Activated CD4-positive, alpha-beta memory T cell treated with anti-CD3 and anti-CD28 coated beads, Interleukin-2, amount 10 ng/mL, durations not matched to agents 7 days and 5 days (primary cell): ENCODE measurements at regions not wholly inside any gene's neighbourhood (a gene's known extent, or its start where the extent isn't known, plus 50 kb on each side); places are given as distances from the start of the nearest gene placed in this dataset.
"Not testable (repeated sequence)": the region's sequence is repeated elsewhere in the genome, so short reads cannot be mapped to it uniquely, and the experiment has no call there.

Source experiments
- CTCF ChIA-PET: fragments of 350-600 bp; sonication (Branson Sonifier 250); formaldehyde crosslinking; loops from one replicate; lab custom pipeline; 2021; ENCODE audit warnings: antibody characterized with exemption, inconsistent platforms; lab: Charles Lee
- POLR2A ChIA-PET: fragments of 350-600 bp; sonication (Branson Sonifier 250); formaldehyde crosslinking; loops from one replicate; lab custom pipeline; 2021; ENCODE audit warnings: antibody characterized with exemption; lab: Charles Lee
- DNase-seq: peaks from one replicate; pipeline ENCODE4 v3.0.0-alpha.2; 2020
- H3K27ac Mint-ChIP-seq: one replicate; pipeline ENCODE4 v1.8.0; 2021; ENCODE audit warnings: mild to moderate bottlenecking, mixed read lengths
- H3K27me3 Mint-ChIP-seq: one replicate; pipeline ENCODE4 v1.8.0; 2021; ENCODE audit warnings: mixed read lengths
- H3K36me3 Mint-ChIP-seq: one replicate; pipeline ENCODE4 v1.8.0; 2021; ENCODE audit warnings: low read depth, mixed read lengths
- H3K4me1 Mint-ChIP-seq: one replicate; pipeline ENCODE4 v1.8.0; 2021; ENCODE audit warnings: mixed read lengths
- H3K4me3 Mint-ChIP-seq: one replicate; pipeline ENCODE4 v1.8.0; 2021; ENCODE audit warnings: mild to moderate bottlenecking, mixed read lengths
- H3K9me3 Mint-ChIP-seq: one replicate; pipeline ENCODE4 v1.8.0; 2021; ENCODE audit warnings: mixed read lengths

DNA sequence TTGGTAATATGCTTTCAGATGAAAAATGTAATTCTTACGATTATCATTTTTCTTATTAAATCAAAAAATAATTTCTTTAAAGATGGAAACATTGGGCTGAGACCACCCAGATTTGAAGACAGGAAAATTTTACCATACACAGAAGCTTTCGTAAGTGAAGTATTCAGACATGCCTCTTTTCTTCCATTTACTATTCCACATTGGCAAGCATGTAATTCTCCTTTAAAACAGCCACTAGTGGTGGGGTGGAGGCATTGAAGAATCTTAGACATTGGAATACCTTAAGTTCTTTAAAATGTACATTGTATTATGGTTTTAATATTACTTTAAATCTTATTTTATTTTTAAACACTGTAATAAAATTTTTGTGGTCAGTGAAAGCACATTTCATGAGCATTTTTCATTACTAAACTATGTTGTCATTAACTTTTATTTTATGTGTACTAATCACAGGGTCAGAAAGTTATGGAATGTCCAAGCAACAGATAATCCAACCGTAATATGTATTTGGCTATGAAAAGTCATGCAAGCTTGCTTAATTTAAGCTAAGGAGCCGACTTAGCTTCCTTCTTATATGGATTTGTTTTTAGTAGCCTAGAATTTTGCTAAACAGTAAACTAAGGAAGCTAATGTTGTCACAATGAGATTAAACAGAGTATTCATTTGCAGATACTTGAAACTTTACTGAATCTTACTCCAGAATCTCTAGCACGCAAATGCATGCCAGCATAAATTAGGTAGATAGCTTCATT, 97.4 kb upstream of the ALDH1A1 start:
- H3K9me3 Mint-ChIP-seq: no peaks in the 10 kb centered on the region
- no peak overlapping the region for H3K27ac Mint-ChIP-seq
- no peaks in the 10 kb centered on the region for H3K4me1 Mint-ChIP-seq
- H3K36me3 Mint-ChIP-seq: no peaks in the 10 kb centered on the region
- no peak overlapping the region for H3K4me3 Mint-ChIP-seq
- CTCF ChIA-PET: interaction anchor here (0.9 kb wide), 1 partner anchor 57 kb away, joined by 3 read pairs; no protein-coding TSS in a partner anchor
- no peak for DNase-seq
- POLR2A ChIA-PET: no interaction called here
- H3K27me3 Mint-ChIP-seq: peaks cover 13% of the 10 kb centered on the region

- ChIA-PET POLR2A (no interaction called here), CTCF (no interaction called here)
- H3K4me3 Mint-ChIP-seq: no peak overlapping the region
- H3K9me3 Mint-ChIP-seq: no peaks in the 10 kb centered on the region
- no peaks in the 10 kb centered on the region for H3K4me1 Mint-ChIP-seq
- no peaks in the 10 kb centered on the region for H3K36me3 Mint-ChIP-seq
- no peak overlapping the region for H3K27ac Mint-ChIP-seq
- DNase-seq: no peak
- H3K27me3 Mint-ChIP-seq: peaks cover 14% of the 10 kb centered on the region
Measured at GRCh38 chr9:73049280-73049679, 96.4 kb upstream of the ALDH1A1 start.

DNA sequence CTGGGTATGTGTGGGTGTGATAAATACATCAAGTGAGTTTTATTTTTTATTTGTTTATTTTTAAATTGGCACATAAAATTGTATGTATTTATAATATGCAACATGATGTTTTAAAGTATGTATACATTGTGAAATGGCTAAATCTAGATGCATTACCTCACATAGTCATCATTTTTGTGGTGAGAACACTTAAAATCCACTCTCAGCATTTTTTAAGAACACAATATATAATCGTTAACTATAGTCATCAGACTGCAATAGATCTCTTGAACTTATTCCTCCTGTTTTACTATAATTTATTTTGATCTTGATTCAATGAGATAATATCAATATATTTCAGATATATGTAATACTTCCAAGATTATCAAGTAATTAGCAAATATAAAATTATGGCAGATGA, 93.9 kb upstream of the ALDH1A1 start:
- no peaks in the 10 kb centered on the region for H3K9me3 Mint-ChIP-seq
- H3K4me1 Mint-ChIP-seq: no peaks in the 10 kb centered on the region
- peaks cover 14% of the 10 kb centered on the region for H3K27me3 Mint-ChIP-seq
- no peak overlapping the region for H3K27ac Mint-ChIP-seq
- no peak overlapping the region for H3K4me3 Mint-ChIP-seq
- DNase-seq: no peak
- H3K36me3 Mint-ChIP-seq: no peaks in the 10 kb centered on the region
- ChIA-PET CTCF (no interaction called here), POLR2A (no interaction called here)

DNA sequence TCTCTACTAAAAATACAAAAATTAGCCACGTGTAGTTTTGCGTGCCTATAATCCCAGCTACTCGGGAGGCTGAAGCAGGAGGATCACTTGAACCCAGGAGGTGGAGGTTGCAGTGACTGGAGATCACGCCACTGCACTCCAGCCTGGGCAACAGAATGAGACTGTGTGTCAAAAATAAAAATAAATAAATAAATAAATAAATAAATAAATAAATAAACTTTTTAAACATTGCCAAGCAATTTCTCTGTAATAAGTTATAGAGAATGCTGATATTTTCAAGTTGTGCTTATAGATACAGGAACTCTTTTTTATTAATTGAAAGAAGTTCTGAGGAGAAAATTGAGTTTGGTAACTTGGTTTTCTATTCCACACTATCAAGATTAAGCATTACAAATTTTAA, 91.9 kb upstream of the ALDH1A1 start:
- H3K9me3 Mint-ChIP-seq, H3K4me3 Mint-ChIP-seq, H3K36me3 Mint-ChIP-seq, CTCF ChIA-PET, POLR2A ChIA-PET, H3K4me1 Mint-ChIP-seq, H3K27ac Mint-ChIP-seq, DNase-seq: not testable (repeated sequence)
- peaks cover 14% of the 10 kb centered on the region for H3K27me3 Mint-ChIP-seq

DNA sequence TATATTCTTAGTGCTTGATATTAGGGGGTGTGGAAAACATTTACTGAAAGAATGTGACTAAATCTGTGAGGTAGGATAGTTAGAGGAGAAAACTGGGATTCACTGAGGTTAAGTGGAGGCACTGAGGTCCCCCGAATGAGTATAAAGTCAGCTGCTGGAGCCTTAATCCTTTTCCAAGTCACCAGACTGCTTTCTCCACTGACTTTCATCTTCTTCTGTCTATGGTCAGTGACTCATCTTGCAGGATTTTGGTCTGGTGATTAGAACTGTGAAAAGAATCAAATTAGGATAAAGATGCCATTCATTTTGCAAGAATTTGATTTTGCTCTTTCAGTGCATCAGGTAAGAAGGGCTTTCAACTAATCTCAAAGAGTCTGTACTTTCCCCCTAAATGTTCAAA, 89.3 kb upstream of the ALDH1A1 start:
- ChIA-PET CTCF (interaction anchor here (0.9 kb wide), 1 partner anchor 39 kb away, joined by 6 read pairs; no protein-coding TSS in a partner anchor), POLR2A (no interaction called here)
- Mint-ChIP-seq H3K4me3 (no peak overlapping the region), H3K27me3 (peaks cover 24% of the 10 kb centered on the region), H3K4me1 (no peaks in the 10 kb centered on the region), H3K9me3 (no peaks in the 10 kb centered on the region), H3K27ac (no peak overlapping the region), H3K36me3 (no peaks in the 10 kb centered on the region)
- DNase-seq: no peak

GRCh38 chr9:73039271-73040263, 86.7 kb upstream of the ALDH1A1 start:
- Mint-ChIP-seq H3K27ac (no peak overlapping the region), H3K4me3 (no peak overlapping the region), H3K27me3 (peaks cover 28% of the 10 kb centered on the region), H3K4me1 (no peaks in the 10 kb centered on the region), H3K36me3 (no peaks in the 10 kb centered on the region), H3K9me3 (no peaks in the 10 kb centered on the region)
- no peak for DNase-seq
- CTCF ChIA-PET: interaction anchor here (1.1 kb wide), 1 partner anchor 160 kb away, joined by 3 read pairs; no protein-coding TSS in a partner anchor
- POLR2A ChIA-PET: no interaction called here

DNA sequence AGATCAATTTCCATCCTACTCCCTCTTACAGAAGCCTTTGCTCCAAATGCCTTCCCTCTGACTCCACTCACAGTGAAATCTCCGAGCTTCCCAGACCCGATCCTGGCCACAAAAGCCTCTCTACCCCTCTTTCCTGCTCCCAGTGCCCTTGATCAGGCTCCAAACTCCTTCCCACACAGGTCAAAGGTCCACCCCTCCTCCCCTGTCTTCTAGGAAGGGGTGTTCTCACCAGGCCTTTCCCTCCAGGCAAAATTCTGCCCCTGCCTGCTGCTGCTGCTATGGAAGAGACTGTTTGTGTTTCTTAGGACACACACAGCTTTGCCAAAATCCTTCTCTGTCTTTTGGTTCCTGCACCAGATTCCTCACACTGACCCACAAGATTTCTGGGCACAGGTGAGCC, 85.8 kb upstream of the ALDH1A1 start:
- H3K27ac Mint-ChIP-seq: no peak overlapping the region

GRCh38 chr9:73038089-73038509, 85.2 kb upstream of the ALDH1A1 start:
- Mint-ChIP-seq H3K4me3 (no peak overlapping the region), H3K4me1 (no peaks in the 10 kb centered on the region), H3K27ac (no peak overlapping the region), H3K36me3 (no peaks in the 10 kb centered on the region), H3K27me3 (peaks cover 26% of the 10 kb centered on the region), H3K9me3 (no peaks in the 10 kb centered on the region)
- DNase-seq: no peak
- CTCF ChIA-PET: interaction anchor here (1.8 kb wide), 1 partner anchor 16 kb away, joined by 10 read pairs; no protein-coding TSS in a partner anchor
- POLR2A ChIA-PET: no interaction called here

More for the DNA sequence above, 85.8 kb upstream of the ALDH1A1 start:
- CTCF ChIA-PET: no interaction called here
- Mint-ChIP-seq H3K4me3 (no peak overlapping the region), H3K4me1 (no peaks in the 10 kb centered on the region), H3K36me3 (no peaks in the 10 kb centered on the region), H3K9me3 (no peaks in the 10 kb centered on the region), H3K27me3 (peaks cover 25% of the 10 kb centered on the region)
- POLR2A ChIA-PET: no interaction called here
- DNase-seq: no peak

- ChIA-PET CTCF (interaction anchor here (1.8 kb wide), 1 partner anchor 15 kb away, joined by 10 read pairs; no protein-coding TSS in a partner anchor), POLR2A (no interaction called here)
- Mint-ChIP-seq H3K4me3 (no peak overlapping the region), H3K27ac (no peak overlapping the region), H3K9me3 (no peaks in the 10 kb centered on the region), H3K36me3 (no peaks in the 10 kb centered on the region), H3K27me3 (peaks cover 24% of the 10 kb centered on the region), H3K4me1 (no peaks in the 10 kb centered on the region)
- DNase-seq: no peak
Measured at GRCh38 chr9:73037613-73038012, 84.8 kb upstream of the ALDH1A1 start.

- Mint-ChIP-seq H3K36me3 (no peaks in the 10 kb centered on the region), H3K27me3 (peaks cover 27% of the 10 kb centered on the region), H3K4me3 (no peak overlapping the region), H3K4me1 (no peaks in the 10 kb centered on the region), H3K9me3 (no peaks in the 10 kb centered on the region), H3K27ac (no peak overlapping the region)
- POLR2A ChIA-PET: no interaction called here
- no peak for DNase-seq
- CTCF ChIA-PET: no interaction called here
Measured at GRCh38 chr9:73034962-73035361, 82.1 kb upstream of the ALDH1A1 start.

DNA sequence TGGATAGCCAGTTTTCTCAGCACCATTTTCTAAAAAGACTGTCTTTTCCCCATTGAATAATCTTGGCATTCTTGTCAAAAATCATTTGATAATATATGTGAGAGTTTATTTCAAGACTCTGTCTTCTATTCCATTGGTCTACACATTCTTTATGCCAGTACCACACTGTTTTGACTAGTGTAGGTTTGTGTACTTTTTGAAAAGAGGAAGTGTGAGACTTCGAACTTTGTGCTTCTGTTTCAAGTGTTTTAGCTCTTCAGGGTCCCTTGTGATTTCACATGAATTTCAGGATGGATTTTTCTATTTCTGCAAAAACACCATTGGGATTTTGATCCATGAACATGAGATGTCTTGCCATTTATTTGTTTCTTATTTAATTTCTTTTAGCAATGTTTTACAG, 78.5 kb upstream of the ALDH1A1 start:
- Mint-ChIP-seq H3K4me3 (no peak overlapping the region), H3K27ac (no peak overlapping the region), H3K36me3 (no peaks in the 10 kb centered on the region), H3K9me3 (no peaks in the 10 kb centered on the region), H3K4me1 (no peaks in the 10 kb centered on the region), H3K27me3 (peaks cover 16% of the 10 kb centered on the region)
- no peak for DNase-seq
- POLR2A ChIA-PET: no interaction called here
- CTCF ChIA-PET: interaction anchor here (1.2 kb wide), 1 partner anchor 9 kb away, joined by 4 read pairs; no protein-coding TSS in a partner anchor

DNA sequence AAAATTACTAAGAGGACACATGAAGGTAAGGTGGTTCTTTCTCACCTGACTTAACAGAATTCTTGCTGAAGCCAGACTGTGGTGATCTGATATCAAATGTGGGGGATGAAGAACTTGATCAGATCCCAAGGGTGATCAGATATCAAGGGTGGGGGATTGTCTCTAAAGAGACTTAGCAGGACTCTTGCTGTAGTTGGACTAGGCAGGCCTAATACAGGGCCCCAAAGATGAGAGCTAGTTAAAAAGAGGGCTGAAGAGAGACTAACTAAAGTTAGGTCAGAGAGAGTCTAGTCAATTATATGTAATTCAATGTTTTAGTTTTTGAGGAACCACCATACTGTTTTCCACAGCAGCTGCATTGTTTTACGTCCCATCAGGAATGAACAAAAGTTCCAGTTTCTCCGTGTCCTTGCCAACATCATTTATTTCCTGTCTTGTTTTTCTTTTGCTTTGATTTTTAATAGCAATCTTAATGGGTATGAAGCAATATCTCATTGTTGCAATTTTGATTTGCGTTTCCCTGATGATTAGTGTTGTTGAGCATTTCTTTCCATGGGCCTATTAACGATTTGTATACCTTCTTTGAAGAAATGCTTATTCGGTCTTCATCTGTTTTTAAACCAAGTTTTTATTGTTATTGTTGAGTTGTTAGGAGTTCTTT, 77.6 kb upstream of the ALDH1A1 start:
- H3K27me3 Mint-ChIP-seq: peaks cover 13% of the 10 kb centered on the region
- POLR2A ChIA-PET: no interaction called here
- no peaks in the 10 kb centered on the region for H3K9me3 Mint-ChIP-seq
- CTCF ChIA-PET: interaction anchor here (1.1 kb wide), 1 partner anchor 76 kb away, joined by 3 read pairs; no protein-coding TSS in a partner anchor
- no peaks in the 10 kb centered on the region for H3K36me3 Mint-ChIP-seq
- no peak for DNase-seq
- H3K4me3 Mint-ChIP-seq: no peak overlapping the region
- no peaks in the 10 kb centered on the region for H3K4me1 Mint-ChIP-seq
- no peak overlapping the region for H3K27ac Mint-ChIP-seq
